ENCODE measurements at regions not wholly inside any gene's neighbourhood (a gene's known extent, or its start where the extent isn't known, plus 50 kb on each side); places are given as distances from the start of the nearest gene placed in this dataset.

DNA sequence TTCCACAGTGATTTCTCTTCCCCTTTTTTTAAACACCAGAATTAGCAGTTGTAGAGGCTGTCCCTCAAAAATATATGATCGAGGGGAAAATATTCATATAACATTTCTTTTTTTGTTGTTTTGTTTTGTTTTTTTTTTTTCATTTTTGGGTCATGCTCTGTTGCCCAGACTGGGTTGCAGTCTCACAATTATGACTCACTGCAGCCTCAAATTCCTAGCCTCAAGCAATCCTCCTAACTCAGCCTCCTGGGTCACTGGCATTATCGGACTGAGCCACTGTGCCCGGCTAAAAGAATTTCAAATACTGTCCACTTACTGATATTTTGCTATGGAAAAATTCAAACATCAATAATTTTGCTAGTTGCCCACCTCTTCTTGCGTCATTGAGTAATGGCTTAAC is 134.0 kb downstream of the HFE start:
- no peak for TF ChIP-seq CTCF (IDR thresholded peaks at IDR 0.05; ENCODE audit: borderline replicate concordance, extremely low read depth, low read length, poor library complexity, severe bottlenecking)
- no peak for TF ChIP-seq EZH2 (IDR thresholded peaks at IDR 0.05; ENCODE audit: borderline replicate concordance, low read depth, low read length, severe bottlenecking)
